ENCODE measurements at regions not wholly inside any gene's neighbourhood (a gene's known extent, or its start where the extent isn't known, plus 50 kb on each side); places are given as distances from the start of the nearest gene placed in this dataset.

DNA sequence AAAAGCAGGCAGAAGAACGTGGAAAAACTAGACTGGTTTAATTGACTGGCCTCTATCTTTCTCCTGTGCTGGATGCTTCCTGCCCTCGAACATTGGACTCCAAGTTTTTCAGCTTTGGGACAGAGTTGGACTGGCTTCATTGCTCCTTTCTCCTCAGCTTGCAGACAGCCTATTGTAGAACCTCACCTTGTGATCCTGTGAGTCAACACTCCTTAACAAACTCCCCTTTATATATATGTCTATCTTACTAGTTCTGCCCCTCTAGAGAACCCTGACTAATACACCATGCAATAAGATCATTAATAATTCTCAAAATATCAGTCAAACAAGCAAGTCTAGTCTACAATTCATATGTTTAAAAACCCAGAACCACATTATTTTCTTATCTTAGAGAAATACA, 662.4 kb downstream of the TBC1D4 start:
- TF ChIP-seq POLR2A (IDR thresholded peaks at IDR 0.05) (no peak), CTCF (IDR thresholded peaks at IDR 0.05) (no peak)
